K562 (cell line): ENCODE measurements at regions not wholly inside any gene's neighbourhood (a gene's known extent, or its start where the extent isn't known, plus 50 kb on each side); places are given as distances from the start of the nearest gene placed in this dataset.

ENCODE experiments used
- KLF16 ChIP-seq: IDR thresholded peaks from 2 replicates; pipeline ENCODE4 v1.6.1; 2016; ENCODE audit warnings: antibody characterized with exemption
- TF ChIP-seq, protein P1 (sequence below), 3 experiments: IDR thresholded peaks in 2 of 3; conservative IDR thresholded peaks in 1 of 3; 2 replicates each; pipeline ENCODE4 v1.5.1; 2011 to 2012; ENCODE audit warnings: low read length in 3 of 3, mild to moderate bottlenecking in 3 of 3, control low read depth in 2 of 3, improper control_type of control experiment in 1 of 3, inconsistent platforms in 1 of 3, low read depth in 1 of 3, mixed read lengths in 1 of 3, moderate library complexity in 1 of 3; ENCODE audit not compliant: insufficient read depth in 2 of 3

DNA sequence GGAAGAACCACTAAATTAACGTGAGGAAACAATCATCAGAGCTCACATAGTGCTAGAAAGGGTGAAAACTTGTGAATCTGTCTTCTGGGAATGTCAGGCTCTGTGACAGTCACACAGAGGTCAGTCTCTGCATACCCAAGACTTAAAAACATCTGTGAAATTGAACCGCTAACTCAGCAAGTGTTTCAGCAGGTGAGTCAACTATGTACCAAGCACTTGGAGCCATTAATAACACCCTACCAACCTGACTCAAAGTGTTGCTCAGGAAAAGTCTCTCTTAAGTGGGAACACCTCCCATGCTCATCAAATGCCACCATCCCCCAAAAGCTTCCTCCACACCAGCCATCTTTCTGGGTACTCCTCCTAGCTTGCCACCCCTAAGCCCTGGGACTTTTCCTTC lies 92.3 kb upstream of the CARMIL1 start:
- TF ChIP-seq, protein P1, sequence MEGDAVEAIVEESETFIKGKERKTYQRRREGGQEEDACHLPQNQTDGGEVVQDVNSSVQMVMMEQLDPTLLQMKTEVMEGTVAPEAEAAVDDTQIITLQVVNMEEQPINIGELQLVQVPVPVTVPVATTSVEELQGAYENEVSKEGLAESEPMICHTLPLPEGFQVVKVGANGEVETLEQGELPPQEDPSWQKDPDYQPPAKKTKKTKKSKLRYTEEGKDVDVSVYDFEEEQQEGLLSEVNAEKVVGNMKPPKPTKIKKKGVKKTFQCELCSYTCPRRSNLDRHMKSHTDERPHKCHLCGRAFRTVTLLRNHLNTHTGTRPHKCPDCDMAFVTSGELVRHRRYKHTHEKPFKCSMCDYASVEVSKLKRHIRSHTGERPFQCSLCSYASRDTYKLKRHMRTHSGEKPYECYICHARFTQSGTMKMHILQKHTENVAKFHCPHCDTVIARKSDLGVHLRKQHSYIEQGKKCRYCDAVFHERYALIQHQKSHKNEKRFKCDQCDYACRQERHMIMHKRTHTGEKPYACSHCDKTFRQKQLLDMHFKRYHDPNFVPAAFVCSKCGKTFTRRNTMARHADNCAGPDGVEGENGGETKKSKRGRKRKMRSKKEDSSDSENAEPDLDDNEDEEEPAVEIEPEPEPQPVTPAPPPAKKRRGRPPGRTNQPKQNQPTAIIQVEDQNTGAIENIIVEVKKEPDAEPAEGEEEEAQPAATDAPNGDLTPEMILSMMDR (IDR thresholded peaks at IDR 0.05 in 2 of 3, conservative IDR thresholded peaks at IDR 0.05 in 1 of 3; ENCODE audit: insufficient read depth in 2 of 3, low read depth in 1 of 3, low read length in 3 of 3), result no peak
- TF ChIP-seq KLF16, result no peak
